ENCODE measurements at regions not wholly inside any gene's neighbourhood (a gene's known extent, or its start where the extent isn't known, plus 50 kb on each side); places are given as distances from the start of the nearest gene placed in this dataset.

GRCh38 chr12:75704664-75705063 is 193.3 kb upstream of the KRR1 start:
- TF ChIP-seq CTCF (IDR thresholded peaks at IDR 0.05) (no peak), POLR2A (IDR thresholded peaks at IDR 0.05) (no peak)

All from heart left ventricle (tissue), 13 donors.